NCI-H524 treated with DMSO at 0.1 percent for 48 hours (cell line): ENCODE measurements at regions not wholly inside any gene's neighbourhood (a gene's known extent, or its start where the extent isn't known, plus 50 kb on each side); places are given as distances from the start of the nearest gene placed in this dataset.

Experiments
- DNase-seq: peaks from one replicate; lab custom pipeline; 2025; lab: John Stamatoyannopoulos, UW

DNA sequence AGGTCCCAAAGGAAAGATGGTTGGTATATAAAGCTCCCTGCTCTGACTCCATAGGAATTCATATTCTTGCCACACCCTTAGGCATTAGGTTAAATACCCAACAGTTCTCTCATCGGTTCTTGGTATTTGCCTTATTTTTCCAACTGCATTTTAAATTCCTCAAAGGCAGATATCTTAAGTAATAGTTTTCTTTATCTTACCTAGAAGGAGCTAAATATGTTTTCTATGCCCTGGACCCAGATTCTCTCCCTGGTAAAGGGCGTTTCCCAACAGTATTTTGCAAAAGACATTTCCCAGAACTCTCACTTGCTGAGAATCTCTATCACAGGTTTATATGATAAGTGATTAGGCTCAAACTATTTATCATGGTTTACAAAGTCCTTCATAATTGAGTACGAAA is 158.6 kb upstream of the BDNF start:
- DNase-seq: no peak

- no peak for DNase-seq
Measured at GRCh38 chr11:27857588-27857987, 157.3 kb upstream of the BDNF start.

GRCh38 chr11:27857014-27857413 is 156.8 kb upstream of the BDNF start:
- DNase-seq: no peak

DNA sequence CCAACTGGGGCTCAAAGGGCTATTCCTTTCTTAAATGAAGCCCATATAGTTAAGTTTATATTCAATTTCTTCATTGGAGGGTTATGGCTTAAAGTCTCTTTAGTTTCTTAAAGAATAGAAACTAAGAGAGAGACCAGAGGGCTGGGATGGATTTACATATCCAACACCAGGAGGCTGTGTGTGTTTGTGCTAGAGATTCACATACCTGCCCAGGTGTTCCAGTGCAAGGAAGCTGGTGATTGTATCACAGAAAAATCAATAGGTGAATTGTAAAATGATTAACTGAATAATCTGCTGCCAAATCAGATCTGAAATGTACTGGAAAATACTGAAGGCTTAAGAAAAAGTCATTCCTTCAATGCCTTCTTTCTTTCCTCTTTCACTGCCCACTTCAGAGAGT is 148.2 kb upstream of the BDNF start:
- DNase-seq: no peak

- no peak for DNase-seq
Measured at GRCh38 chr11:27847496-27847895, 147.2 kb upstream of the BDNF start.

DNA sequence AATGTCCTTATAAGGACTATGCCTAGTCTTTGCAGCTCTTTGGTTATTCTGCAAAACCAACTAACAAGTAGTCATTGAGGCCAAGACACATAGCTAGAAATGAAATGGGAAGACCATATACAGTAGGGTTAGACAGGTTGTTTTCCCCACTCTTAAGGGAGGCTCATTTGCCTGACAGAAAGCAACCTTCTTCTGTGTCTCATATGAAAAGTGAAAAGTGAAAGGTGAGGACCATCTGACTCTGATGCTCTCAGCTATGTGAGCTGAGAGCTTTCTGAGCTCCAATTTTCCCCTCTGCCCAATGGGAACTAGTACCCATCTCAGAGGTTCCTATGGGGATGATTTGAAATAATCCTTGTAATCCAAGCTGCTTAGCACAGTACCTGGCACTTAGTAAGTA is 142.0 kb upstream of the BDNF start:
- DNase-seq: no peak

GRCh38 chr11:27841023-27841422 is 140.8 kb upstream of the BDNF start:
- DNase-seq: no peak

DNA sequence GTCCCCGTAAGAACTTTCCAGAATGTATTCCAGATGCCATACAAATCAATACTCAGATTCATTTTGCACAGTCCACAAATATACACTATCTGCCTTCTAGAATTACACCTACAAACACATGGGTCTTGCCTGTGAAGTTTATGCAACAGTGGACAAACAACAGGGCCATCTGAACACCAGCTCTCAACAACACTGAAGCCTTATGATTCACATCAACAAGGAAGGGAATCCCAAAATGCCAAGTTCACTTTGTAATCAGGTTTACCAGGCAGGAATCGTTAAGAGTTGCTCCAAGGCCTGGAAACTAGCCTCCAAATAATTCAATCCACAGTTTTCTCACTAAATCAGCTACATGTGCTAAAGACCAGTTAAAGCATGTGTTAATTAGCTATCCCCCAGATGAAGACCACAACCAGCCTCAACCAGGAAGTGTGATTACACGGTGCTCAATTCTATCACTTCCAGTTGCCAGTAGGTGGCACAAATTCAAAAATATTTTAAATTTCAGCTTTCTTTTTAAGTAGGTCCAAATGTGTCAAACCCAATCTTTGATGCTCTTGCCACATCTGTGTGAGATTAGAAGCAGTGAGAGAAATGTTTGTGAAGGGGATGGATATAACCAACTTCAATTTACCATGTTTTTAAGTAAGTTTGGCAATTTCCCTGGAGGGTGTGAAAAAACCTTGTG is 139.1 kb upstream of the BDNF start:
- no peak for DNase-seq

GRCh38 chr11:27838674-27839073 is 138.4 kb upstream of the BDNF start:
- DNase-seq: no peak

- DNase-seq: no peak
Measured at GRCh38 chr11:27837895-27838563, 137.8 kb upstream of the BDNF start.

DNA sequence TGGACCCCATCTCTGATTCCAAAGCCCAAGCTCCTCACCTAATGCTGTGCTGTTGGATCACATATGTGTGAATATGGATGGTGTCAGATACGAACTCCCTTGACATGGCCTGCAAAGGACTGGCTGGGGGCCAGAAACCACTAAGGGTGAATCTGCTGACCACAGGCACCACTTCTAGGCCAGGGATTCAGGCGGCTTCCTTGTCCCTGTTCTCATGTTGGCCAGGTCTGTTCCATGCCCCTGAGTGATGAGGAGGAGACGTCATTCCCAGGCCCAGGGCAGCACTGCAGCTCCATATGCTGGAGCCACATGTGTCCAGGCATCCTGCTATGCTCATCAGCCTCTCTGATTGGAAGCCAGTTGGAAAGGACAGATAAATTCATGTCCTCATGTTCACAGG is 130.0 kb upstream of the BDNF start:
- no peak for DNase-seq

GRCh38 chr11:27820249-27820648 is 120.0 kb upstream of the BDNF start:
- DNase-seq: no peak

DNA sequence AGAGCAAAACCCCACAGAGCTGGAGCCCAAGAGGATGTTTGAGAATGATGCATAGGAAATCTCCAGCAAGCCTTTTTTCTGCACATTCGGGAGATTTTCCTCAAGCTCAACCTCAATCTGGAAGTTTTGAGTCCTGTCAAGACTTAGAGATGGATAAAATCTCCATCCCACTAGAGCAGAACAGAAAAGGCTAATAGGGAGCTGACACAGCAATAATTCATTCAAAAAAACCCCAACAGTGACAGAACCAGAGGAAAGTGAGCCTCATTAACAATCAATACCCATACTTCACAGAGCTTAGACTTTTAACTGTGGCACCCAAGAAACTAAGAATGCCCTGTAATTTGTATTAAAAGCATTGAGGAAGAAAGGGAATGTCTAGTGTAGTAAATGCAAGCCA is 115.9 kb upstream of the BDNF start:
- no peak for DNase-seq

DNA sequence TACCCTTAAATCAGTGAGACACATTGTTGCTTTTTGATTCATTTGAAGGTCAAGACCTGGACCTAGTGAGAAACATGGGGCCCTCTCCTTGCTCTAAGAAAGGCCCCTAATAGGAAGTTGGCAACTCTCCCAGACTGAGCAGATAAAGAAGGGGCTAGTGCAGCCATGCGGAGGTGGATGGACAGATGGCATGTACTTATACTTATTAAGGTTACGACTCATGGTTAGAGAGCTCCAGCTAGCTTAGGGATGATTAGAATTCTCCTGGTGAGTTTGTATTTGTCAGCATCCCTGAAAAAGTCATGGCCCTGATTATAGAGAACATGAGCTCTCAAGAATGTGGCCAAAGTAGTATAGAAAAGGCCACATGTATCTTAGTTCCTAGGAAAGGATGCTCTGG is 112.1 kb upstream of the BDNF start:
- peak; percentile 90 for DNase-seq

- DNase-seq: no peak
Measured at GRCh38 chr11:27807596-27807995, 107.3 kb upstream of the BDNF start.

DNA sequence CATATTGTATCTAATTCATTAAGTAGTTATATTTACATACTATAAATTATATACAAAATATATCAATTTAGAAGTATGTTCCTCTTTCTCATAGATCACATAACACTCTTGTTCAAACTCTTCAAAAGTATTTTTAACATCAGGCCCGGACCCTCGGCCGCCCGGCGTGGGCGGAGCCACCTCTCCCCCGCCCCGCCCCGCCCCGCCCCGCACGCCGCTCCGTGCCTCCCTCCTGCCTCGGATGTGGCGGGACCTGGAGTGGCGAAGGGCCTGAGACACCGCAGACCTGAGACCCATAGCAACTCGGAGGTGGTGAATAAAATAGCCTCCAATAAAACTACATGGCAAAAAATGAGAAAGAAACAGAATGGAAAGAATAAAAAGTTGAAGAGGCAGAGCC is 105.9 kb upstream of the BDNF start:
- no peak for DNase-seq

DNA sequence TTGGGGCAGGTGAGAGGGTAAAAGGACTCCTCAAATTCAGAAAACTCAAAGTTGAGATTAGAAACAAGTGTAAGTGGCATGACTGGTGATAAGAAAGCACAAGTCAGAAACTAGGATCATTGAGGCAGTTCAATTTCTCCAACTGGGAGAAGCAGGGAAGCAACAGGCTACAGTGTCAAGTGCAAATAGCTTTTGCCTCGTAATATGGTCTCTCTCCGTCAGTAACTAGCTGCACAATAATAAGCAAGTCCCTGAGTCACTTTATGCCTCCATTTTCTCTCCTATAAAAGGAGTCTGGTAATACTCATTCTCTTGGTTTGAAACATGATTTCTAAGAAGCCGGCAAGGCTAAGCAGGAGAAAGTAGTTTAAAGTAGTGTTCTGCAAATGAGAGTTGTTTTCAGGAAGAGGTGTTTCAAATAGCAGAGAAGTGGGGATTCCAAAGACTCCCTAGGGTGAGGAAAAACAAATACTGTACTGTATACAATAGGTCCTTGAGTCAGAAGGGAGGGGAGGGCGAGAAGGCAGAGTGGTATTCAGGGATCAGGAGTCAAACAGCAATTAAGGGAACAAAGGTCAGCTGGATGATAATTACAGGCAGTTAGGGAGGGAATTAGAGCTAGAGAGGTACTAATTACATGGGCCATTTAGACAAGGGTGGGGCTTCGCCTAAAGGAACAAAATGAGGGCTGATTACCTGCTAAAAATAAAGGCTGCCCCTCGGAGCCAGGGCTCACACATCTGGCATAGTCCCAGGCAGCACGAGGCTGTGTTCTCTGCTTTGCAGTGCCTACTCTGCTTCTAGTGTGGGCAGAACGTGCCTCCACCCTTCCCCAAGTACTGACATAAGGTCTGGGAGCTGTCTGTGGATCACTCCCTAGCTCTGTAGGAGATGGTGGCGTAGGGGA is 96.0 kb upstream of the BDNF start:
- peak; percentile 58 for DNase-seq

- DNase-seq: no peak
Measured at GRCh38 chr11:27786864-27787263, 86.6 kb upstream of the BDNF start.

GRCh38 chr11:27786331-27786730 is 86.1 kb upstream of the BDNF start:
- DNase-seq: no peak

- no peak for DNase-seq
Measured at GRCh38 chr11:27783701-27784355, 83.6 kb upstream of the BDNF start.

- DNase-seq: no peak
Measured at GRCh38 chr11:27777033-27777432, 76.8 kb upstream of the BDNF start.

GRCh38 chr11:27773884-27774283 is 73.6 kb upstream of the BDNF start:
- no peak for DNase-seq
